A549 (cell line): ENCODE measurements at regions not wholly inside any gene's neighbourhood (a gene's known extent, or its start where the extent isn't known, plus 50 kb on each side); places are given as distances from the start of the nearest gene placed in this dataset.

Experiments
- ATAC-seq, 2 experiments: fragments of 200-7000 bp in 1 of 2; fragments of >200 bp in 1 of 2; cut with Nextera tagmentation in 1 of 2; cut with Tn5 transposase in 1 of 2; 3 replicates each; pipeline versions ENCODE4 v1.8.0 to v1.9.1; 2018 to 2020; ENCODE audit warnings: mild to moderate bottlenecking in 1 of 2, moderate library complexity in 1 of 2
- CTCF ChIA-PET: fragments of 300-600 bp; sonication (Branson Sonifier 250); formaldehyde crosslinking; extraction: SDS; loops from one replicate; lab custom pipeline; 2021; ENCODE audit warnings: antibody characterized with exemption, inconsistent platforms; lab: Yijun Ruan, JAX
- POLR2A ChIA-PET: fragments of 350-600 bp; formaldehyde crosslinking; extraction: SDS; loops from one replicate; lab custom pipeline; 2021; ENCODE audit warnings: antibody characterized with exemption, inconsistent platforms; lab: Yijun Ruan, JAX
- DNase-seq, 2 experiments: peaks; one replicate each; pipeline versions ENCODE4 v3.0.0 to v3.0.0-alpha.2; 2011 to 2016; ENCODE audit warnings: low read depth in 1 of 2, low spot score in 1 of 2
- FAIRE-seq: peaks from 2 replicates; lab custom pipeline; 2011; peaks lifted over from hg19 to GRCh38; lab: Jason Lieb, UNC
- H3K27ac ChIP-seq, 2 experiments: fragments of >200 bp; sonication (Bioruptor Twin); formaldehyde crosslinking; 3 replicates each; pipeline ENCODE4 v1.5.1; 2016 to 2017
- H3K4me1 ChIP-seq: fragments of >200 bp; sonication (Bioruptor Twin); formaldehyde crosslinking; 3 replicates; pipeline ENCODE4 v1.6.1; 2016
- H3K4me2 ChIP-seq: fragments of >200 bp; sonication (Bioruptor Twin); formaldehyde crosslinking; 3 replicates; pipeline ENCODE4 v1.6.1; 2016
- H3K4me3 ChIP-seq: fragments of >200 bp; sonication (Bioruptor Twin); formaldehyde crosslinking; 3 replicates; pipeline ENCODE4 v1.5.1; 2016
- H3K9me3 ChIP-seq: fragments of >200 bp; sonication (Bioruptor Twin); formaldehyde crosslinking; 3 replicates; pipeline ENCODE4 v1.6.1; 2016
- CBX8 ChIP-seq: fragments of 200-600 bp; sonication (generic); IDR thresholded peaks from 2 replicates; pipeline ENCODE4 v1.6.1; 2016
- CEBPB ChIP-seq, 2 experiments: fragments of >200 bp in 1 of 2; sonication (Bioruptor Twin) in 1 of 2; formaldehyde crosslinking in 1 of 2; IDR thresholded peaks; 2 replicates each; pipeline ENCODE4 v1.6.1; 2012 to 2016
- CTCF ChIP-seq: fragments of >200 bp; sonication (Bioruptor Twin); formaldehyde crosslinking; IDR thresholded peaks from 3 replicates; pipeline ENCODE4 v1.5.1; 2016
- E2F6 ChIP-seq: IDR thresholded peaks from 2 replicates; pipeline ENCODE4 v1.6.1; 2012; ENCODE audit warnings: low read depth, borderline replicate concordance
- EHMT2 ChIP-seq: fragments of 200-600 bp; sonication (generic); IDR thresholded peaks from 2 replicates; pipeline ENCODE4 v1.6.1; 2016; ENCODE audit warnings: antibody characterized with exemption, low read depth, mild to moderate bottlenecking, moderate library complexity
- ESRRA ChIP-seq: fragments of 150-350 bp; IDR thresholded peaks from 2 replicates; pipeline ENCODE4 v1.6.1; 2014; ENCODE audit warnings: mild to moderate bottlenecking, low read length, borderline replicate concordance
- FOSL2 ChIP-seq, 2 experiments: fragments of 450-650 bp in 1 of 2; fragments of >200 bp in 1 of 2; sonication (Bioruptor Twin) in 1 of 2; formaldehyde crosslinking; IDR thresholded peaks; 2 replicates each; pipeline versions ENCODE4 v1.5.0 to v1.6.1; 2016 to 2020; ENCODE audit warnings: mild to moderate bottlenecking in 1 of 2, moderate library complexity in 1 of 2
- HEYL ChIP-seq: fragments of 250-450 bp; sonication (Bioruptor Pico); IDR thresholded peaks from 2 replicates; pipeline ENCODE4 v1.8.0; 2021; ENCODE audit warnings: mild to moderate bottlenecking, moderate library complexity
- HOXB13 ChIP-seq: fragments of 250-450 bp; sonication (Bioruptor Pico); IDR thresholded peaks from 2 replicates; pipeline ENCODE4 v1.5.0; 2020; ENCODE audit warnings: low read depth, mild to moderate bottlenecking, moderate library complexity
- JUN ChIP-seq, 2 experiments: fragments of >200 bp; sonication (Bioruptor Twin); formaldehyde crosslinking; IDR thresholded peaks; 2 replicates in 1 of 2; 3 replicates in 1 of 2; pipeline ENCODE4 v1.6.1; 2016 to 2017
- KDM1A ChIP-seq: fragments of 200-600 bp; sonication (generic); IDR thresholded peaks from 2 replicates; pipeline ENCODE4 v1.6.1; 2016; ENCODE audit warnings: low read depth, mild to moderate bottlenecking
- MAZ ChIP-seq: fragments of 150-350 bp; IDR thresholded peaks from 2 replicates; pipeline ENCODE4 v1.6.1; 2014; ENCODE audit warnings: antibody characterized with exemption, low read depth, low read length, borderline replicate concordance
- MYC ChIP-seq: IDR thresholded peaks from 2 replicates; pipeline ENCODE4 v1.6.1; 2012; ENCODE audit warnings: mild to moderate bottlenecking, inconsistent platforms, low read length, improper control_type of control experiment, borderline replicate concordance
- NR3C1 ChIP-seq: fragments of >200 bp; sonication (Bioruptor Twin); formaldehyde crosslinking; IDR thresholded peaks from 3 replicates; pipeline ENCODE4 v1.6.1; 2017
- RAD21 ChIP-seq, 2 experiments: fragments of >200 bp in 1 of 2; sonication (Bioruptor Twin) in 1 of 2; formaldehyde crosslinking in 1 of 2; IDR thresholded peaks in 1 of 2; conservative IDR thresholded peaks in 1 of 2; 2 replicates in 1 of 2; 3 replicates in 1 of 2; pipeline ENCODE4 v1.6.1; 2012 to 2018; ENCODE audit warnings: inconsistent platforms in 1 of 2
- RCOR1 ChIP-seq: fragments of 150-350 bp; IDR thresholded peaks from 2 replicates; pipeline ENCODE4 v1.6.1; 2014; ENCODE audit warnings: antibody characterized with exemption, low read length, low read depth
- RFX5 ChIP-seq: fragments of 450-650 bp; IDR thresholded peaks from 2 replicates; pipeline ENCODE4 v1.7.1; 2014; ENCODE audit warnings: antibody characterized with exemption, mild to moderate bottlenecking, moderate library complexity
- SMC3 ChIP-seq: fragments of >200 bp; sonication (Bioruptor Twin); formaldehyde crosslinking; IDR thresholded peaks from 3 replicates; pipeline ENCODE4 v1.6.1; 2018; ENCODE audit warnings: inconsistent platforms
- TFCP2L1 ChIP-seq: fragments of 250-450 bp; sonication (Bioruptor Pico); IDR thresholded peaks from 2 replicates; pipeline ENCODE4 v1.5.0; 2021; ENCODE audit warnings: mild to moderate bottlenecking
- ZC3H11A ChIP-seq: fragments of 450-650 bp; IDR thresholded peaks from 2 replicates; pipeline ENCODE4 v1.6.1; 2014; ENCODE audit warnings: antibody characterized with exemption, mild to moderate bottlenecking
- ZNF302 ChIP-seq: fragments of 250-450 bp; sonication (Bioruptor Pico); IDR thresholded peaks from 2 replicates; pipeline ENCODE4 v1.9.0; 2021; ENCODE audit warnings: inconsistent platforms, mild to moderate bottlenecking, moderate library complexity
- WGBS: methylation state at CpG from one replicate; pipeline ENCODE4 v1.1.6; 2017; ENCODE audit errors: missing lambda C conversion rate; 5-methylcytosine and 5-hydroxymethylcytosine counted together
- TF ChIP-seq, protein P1 (sequence below): IDR thresholded peaks from 2 replicates; pipeline ENCODE4 v1.6.1; 2012

DNA sequence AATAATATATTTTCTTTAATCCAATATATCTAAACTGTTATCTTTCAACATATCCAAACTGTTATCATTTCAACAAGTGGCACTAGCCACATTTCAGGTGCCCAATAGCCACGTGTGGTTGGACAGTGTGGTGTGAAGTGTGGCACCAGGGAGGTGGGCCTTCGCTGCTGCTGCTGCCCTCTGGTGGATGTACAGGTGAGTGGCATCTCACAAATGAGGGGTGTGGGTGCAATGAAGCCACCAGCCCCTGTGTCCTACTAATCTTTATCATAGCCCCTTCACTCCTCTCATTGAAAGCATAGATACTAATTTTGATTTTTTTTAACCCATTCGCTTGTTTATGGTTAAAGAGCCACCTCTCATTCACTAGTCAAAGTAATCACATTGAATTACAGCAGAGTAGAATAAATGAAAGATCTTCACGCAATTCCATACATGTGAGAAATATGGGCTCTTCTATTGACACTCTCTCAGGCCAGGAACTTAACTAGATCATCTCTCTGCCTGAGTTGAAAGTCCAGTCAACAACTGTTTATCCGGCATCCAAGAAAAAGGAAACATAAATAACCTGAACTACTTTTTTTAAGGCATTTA, 499.2 kb downstream of the OMA1 start:
- POLR2A ChIA-PET = no interaction called here
- ATAC-seq (peak in 1 of 2 experiments; percentile 76; a peak in 3 of 6 replicates), FAIRE-seq (no peak), DNase-seq (peak; percentile 10 to 12)
- TF ChIP-seq RAD21 (conservative IDR thresholded peaks at IDR 0.05 in 1 of 2, IDR thresholded peaks at IDR 0.05 in 1 of 2) (peak; percentile 21 to 35; a peak in 2 of 5 replicates), TFCP2L1 (CRISPR knock-in tag) (no peak), NR3C1 (no peak), MYC (no peak), ZC3H11A (no peak), SMC3 (0 out of 3 replicates have a peak, but pooled peaks have one; percentile 15), RCOR1 (no peak), CTCF (peak; percentile 41), FOSL2 (IDR thresholded peaks at IDR 0.05) (no peak), FOSL2 (CRISPR knock-in tag; IDR thresholded peaks at IDR 0.05) (no peak), MAZ (no peak)
- TF ChIP-seq, protein P1, sequence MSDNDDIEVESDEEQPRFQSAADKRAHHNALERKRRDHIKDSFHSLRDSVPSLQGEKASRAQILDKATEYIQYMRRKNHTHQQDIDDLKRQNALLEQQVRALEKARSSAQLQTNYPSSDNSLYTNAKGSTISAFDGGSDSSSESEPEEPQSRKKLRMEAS = peak; percentile 54
- WGBS = 13% methylated on average over 5 of the region's 5 CpGs
- Histone ChIP-seq H3K9me3 (no peaks in the 10 kb centered on the region), H3K4me1 (no peaks in the 10 kb centered on the region), H3K4me3 (no peak overlapping the region), H3K27ac (no peak overlapping the region), H3K4me2 (no peak overlapping the region)
- CTCF ChIA-PET = no interaction called here

- CTCF ChIA-PET = interaction anchor here (0.6 to 0.7 kb wide), 2 partner anchors 11 to 52 kb away, joined by 3 to 5 read pairs; no protein-coding TSS in a partner anchor
- no peak for ATAC-seq
- FAIRE-seq = no peak
- Histone ChIP-seq H3K9me3 (no peaks in the 10 kb centered on the region), H3K27ac (no peak overlapping the region), H3K4me1 (no peaks in the 10 kb centered on the region), H3K4me3 (no peak overlapping the region), H3K4me2 (no peak overlapping the region)
- POLR2A ChIA-PET = no interaction called here
- WGBS = 10% methylated on average over 11 of the region's 15 CpGs
- TF ChIP-seq CTCF (no peak), EHMT2 (no peak), SMC3 (no peak), KDM1A (no peak), ESRRA (no peak), CBX8 (no peak), HOXB13 (CRISPR knock-in tag) (no peak), ZNF302 (CRISPR knock-in tag) (no peak), JUN (IDR thresholded peaks at IDR 0.05) (no peak), HEYL (CRISPR knock-in tag) (no peak), CEBPB (IDR thresholded peaks at IDR 0.05) (no peak), E2F6 (no peak), RFX5 (no peak)
- DNase-seq = no peak
These were observed 501.3 kb downstream of the OMA1 start for GRCh38 chr1:58045094-58045705.
